K562 (cell line): ENCODE measurements at regions not wholly inside any gene's neighbourhood (a gene's known extent, or its start where the extent isn't known, plus 50 kb on each side); places are given as distances from the start of the nearest gene placed in this dataset.
A peak's percentile ranks its signal among the peaks of the same experiment; 100 is the strongest.

Source experiments
- ATAC-seq: fragments of 200-7000 bp; cut with Tn5 transposase; 3 replicates; pipeline ENCODE4 v1.9.1; 2020; ENCODE audit warnings: moderate library complexity
- BruUV-seq: library from RNA; stranded (reverse); fragments of 400-500 nt; replicated peaks from 2 replicates; lab custom pipeline; 2021; lab: Mats Ljungman, UMichigan
- CTCF ChIA-PET: fragments of 300-600 bp; formaldehyde crosslinking; extraction: SDS; loops from one replicate; lab custom pipeline; 2021; ENCODE audit warnings: low intra/inter-chr PET ratio; lab: Yijun Ruan, JAX
- POLR2A ChIA-PET: fragments of 300-600, 350-650 bp; sonication (Branson Sonifier 250); formaldehyde crosslinking; extraction: SDS; loops from one replicate; lab custom pipeline; 2021; ENCODE audit warnings: antibody characterized with exemption, inconsistent platforms; lab: Yijun Ruan, JAX
- DNase-seq, 4 experiments: peaks; one replicate each; pipeline versions ENCODE4 v3.0.0 to v3.0.0-alpha.2; 2011 to 2018; ENCODE audit warnings: low spot score in 3 of 4, mixed read lengths in 3 of 4; ENCODE audit errors: extremely low read depth in 1 of 4
- FAIRE-seq: peaks from 2 replicates; lab custom pipeline; 2011; peaks lifted over from hg19 to GRCh38; lab: Jason Lieb, UNC
- H2AFZ ChIP-seq: 2 replicates; pipeline ENCODE4 v1.6.0; 2011; ENCODE audit warnings: low read depth, low read length, control low read depth, inconsistent platforms
- H3K27ac ChIP-seq: fragments of 200-600 bp; 3 replicates; pipeline ENCODE4 v1.8.0; 2011; ENCODE audit warnings: low read depth, mild to moderate bottlenecking, control low read depth, inconsistent platforms, low read length, moderate library complexity, mixed read lengths; ENCODE audit errors: extremely low read depth
- H3K27me3 ChIP-seq, 2 experiments: fragments of 300-600 bp in 1 of 2; 2 replicates in 1 of 2; 3 replicates in 1 of 2; pipeline versions ENCODE4 v1.6.0 to v1.8.0; 2011; ENCODE audit warnings: inconsistent platforms in 2 of 2, low read length in 2 of 2, mild to moderate bottlenecking in 1 of 2, mixed read lengths in 1 of 2, moderate library complexity in 1 of 2; ENCODE audit not compliant: control insufficient read depth in 2 of 2, insufficient read depth in 2 of 2
- H3K36me3 ChIP-seq: fragments of 300-600 bp; 3 replicates; pipeline ENCODE4 v1.8.0; 2011; ENCODE audit warnings: mild to moderate bottlenecking, low read length, inconsistent platforms; ENCODE audit not compliant: control insufficient read depth, insufficient read depth
- H3K4me1 ChIP-seq, 2 experiments: fragments of 200-600 bp in 1 of 2; replicated peaks in 1 of 2; 2 replicates in 1 of 2; 3 replicates in 1 of 2; pipeline versions ENCODE4 v1.5.1 to v1.8.0; 2011; ENCODE audit warnings: inconsistent platforms in 2 of 2, low read length in 2 of 2, mild to moderate bottlenecking in 1 of 2, mixed read lengths in 1 of 2, moderate library complexity in 1 of 2; ENCODE audit not compliant: control insufficient read depth in 2 of 2, insufficient read depth in 2 of 2
- H3K4me2 ChIP-seq: 2 replicates; pipeline ENCODE4 v1.6.1; 2011; ENCODE audit warnings: low read length, control low read depth, inconsistent platforms, mixed read lengths; ENCODE audit not compliant: insufficient read depth
- H3K4me3 ChIP-seq: fragments of 200-600 bp; sonication (generic), shearing (Covaris generic); 2 replicates; pipeline ENCODE4 v1.5.1; 2016; ENCODE audit warnings: control low read depth, inconsistent platforms
- H3K79me2 ChIP-seq: fragments of 200-600 bp; 3 replicates; pipeline ENCODE4 v1.8.0; 2011; ENCODE audit warnings: low read length, inconsistent platforms; ENCODE audit not compliant: control insufficient read depth, insufficient read depth
- H3K9ac ChIP-seq, 2 experiments: 2 replicates each; pipeline versions ENCODE4 v1.6.0 to v1.6.1; 2011; ENCODE audit warnings: low read depth in 2 of 2, low read length in 2 of 2, control low read depth in 1 of 2, inconsistent platforms in 1 of 2, mild to moderate bottlenecking in 1 of 2, mixed read lengths in 1 of 2; ENCODE audit not compliant: insufficient read depth in 1 of 2
- H3K9me1 ChIP-seq: one replicate; pipeline ENCODE4 v1.6.0; 2011; ENCODE audit warnings: inconsistent platforms, mild to moderate bottlenecking, low read length, moderate library complexity; ENCODE audit not compliant: control insufficient read depth, insufficient read depth
- H3K9me3 ChIP-seq: replicated peaks from 2 replicates; pipeline ENCODE4 v1.5.1; 2011; ENCODE audit warnings: low read depth, low read length, inconsistent platforms; ENCODE audit not compliant: control insufficient read depth, insufficient read depth
- H4K20me1 ChIP-seq: replicated peaks from 2 replicates; pipeline ENCODE4 v1.6.1; 2011; ENCODE audit warnings: low read length, inconsistent platforms, mixed read lengths; ENCODE audit not compliant: control insufficient read depth, insufficient read depth
- ELF1 ChIP-seq: fragments of 200-800 bp; sonication (Bioruptor generic); IDR thresholded peaks from 2 replicates; pipeline ENCODE4 v1.6.1; 2016; ENCODE audit warnings: missing genetic modification characterization, missing compliant biosample characterization
- HMBOX1 ChIP-seq: sonication (generic); IDR thresholded peaks from 2 replicates; pipeline ENCODE4 v1.6.1; 2016
- HNRNPK ChIP-seq: fragments of 200-400 bp; formaldehyde crosslinking; IDR thresholded peaks from one replicate; pipeline ENCODE4 v1.6.1; 2018; ENCODE audit warnings: mild to moderate bottlenecking, low read depth, low read length; ENCODE audit not compliant: poor library complexity, severe bottlenecking
- MNT ChIP-seq, 2 experiments: fragments of 450-650 bp; conservative IDR thresholded peaks; 2 replicates each; pipeline ENCODE4 v1.6.1; 2017; ENCODE audit warnings: mild to moderate bottlenecking in 2 of 2, moderate library complexity in 2 of 2
- NCOA1 ChIP-seq: fragments of 450-650 bp; IDR thresholded peaks from 2 replicates; pipeline ENCODE4 v1.6.1; 2016; ENCODE audit warnings: low read depth
- NFATC3 ChIP-seq: fragments of 450-650 bp; IDR thresholded peaks from 2 replicates; pipeline ENCODE4 v1.6.1; 2017; ENCODE audit warnings: mild to moderate bottlenecking
- NONO ChIP-seq, 2 experiments: fragments of 200-400 bp in 1 of 2; fragments of 450-650 bp in 1 of 2; formaldehyde crosslinking in 1 of 2; IDR thresholded peaks; 2 replicates each; pipeline ENCODE4 v1.6.1; 2017; ENCODE audit warnings: low read depth in 2 of 2, mild to moderate bottlenecking in 2 of 2, moderate library complexity in 2 of 2, low read length in 1 of 2
- TAL1 ChIP-seq: fragments of 450-650 bp; IDR thresholded peaks from 2 replicates; pipeline ENCODE4 v1.6.1; 2016; ENCODE audit warnings: mild to moderate bottlenecking
- TEAD2 ChIP-seq: fragments of 450-650 bp; IDR thresholded peaks from 2 replicates; pipeline ENCODE4 v1.6.1; 2016; ENCODE audit warnings: missing genetic modification characterization, control low read depth, missing compliant biosample characterization
- ZC3H8 ChIP-seq: fragments of 450-650 bp; IDR thresholded peaks from 2 replicates; pipeline ENCODE4 v1.6.1; 2017
- ZNF124 ChIP-seq: sonication (generic); formaldehyde crosslinking; IDR thresholded peaks from 2 replicates; pipeline ENCODE4 v1.8.1; 2022; ENCODE audit warnings: missing genetic modification reagents
- ZNF436 ChIP-seq: fragments of 250-450, 450-650 bp; sonication (Bioruptor Pico); formaldehyde crosslinking; IDR thresholded peaks from 2 replicates; pipeline ENCODE4 v1.7.0; 2020; ENCODE audit warnings: mild to moderate bottlenecking
- ZSCAN29 ChIP-seq: fragments of 450-650 bp; IDR thresholded peaks from 2 replicates; pipeline ENCODE4 v1.6.1; 2017
- WGBS: fragments of 100-300 bp; shearing (Covaris generic); methylation state at CpG from one replicate; pipeline ENCODE4 v1.1.6; 2016; ENCODE audit warnings: low coverage, mixed read lengths; ENCODE audit not compliant: insufficient coverage; ENCODE audit errors: missing lambda C conversion rate; 5-methylcytosine and 5-hydroxymethylcytosine counted together
- in situ Hi-C: fragments of 300-500 bp; cut with MboI; formaldehyde crosslinking; loops from 4 replicates; pipeline ENCODE4 v1.15.0; 2018; ENCODE audit warnings: inconsistent platforms, mixed read lengths
- intact Hi-C: fragments of 100-400 bp; cut with micrococcal nuclease; formaldehyde crosslinking; loops from 2 replicates; pipeline ENCODE4 v1.14.2; 2022
- TF ChIP-seq, protein P1 (sequence below): fragments of 250-450 bp; sonication (Bioruptor Pico); IDR thresholded peaks from 2 replicates; pipeline ENCODE4 v1.4.0; 2020
- TF ChIP-seq, protein P2 (sequence below): fragments of 450-650 bp; IDR thresholded peaks from 2 replicates; pipeline ENCODE4 v1.6.1; 2014; ENCODE audit warnings: low read depth, mild to moderate bottlenecking, moderate library complexity, borderline replicate concordance

GRCh38 chr9:108012405-108012804 lies 522.8 kb upstream of the KLF4 start:
- H3K27me3 ChIP-seq, result no peaks in the 10 kb centered on the region
- ChIA-PET POLR2A (interaction anchor here (0.6 to 2.4 kb wide), 3 partner anchors 10 to 499 kb away, joined by 3 to 7 read pairs (median 3); no protein-coding TSS in a partner anchor), CTCF (no interaction called here)
- H3K4me1 ChIP-seq, result peaks cover 0 to 17% of the 10 kb centered on the region in 2 experiments; a peak in 3 of 5 replicates
- no peaks in the 10 kb centered on the region for H4K20me1 ChIP-seq
- DNase-seq (no peak), ATAC-seq (no peak), FAIRE-seq (no peak)
- 68% methylated on average over 4 of the region's 4 CpGs for WGBS
- H3K4me2 ChIP-seq, result no peak overlapping the region
- 0 out of 2 replicates have a peak overlapping the region, but pooled peaks have one; percentile 8 for H2AFZ ChIP-seq
- TF ChIP-seq TAL1, result no peak
- no peak for TF ChIP-seq ZC3H8
- TF ChIP-seq ELF1, result no peak
- TF ChIP-seq NCOA1, result no peak
- no peak for TF ChIP-seq ZSCAN29
- TF ChIP-seq MNT (conservative IDR thresholded peaks at IDR 0.05), result no peak
- no peak for TF ChIP-seq TEAD2 (tag)
- TF ChIP-seq HNRNPK, result no peak
- no peak for TF ChIP-seq NONO (IDR thresholded peaks at IDR 0.05; ENCODE audit: low read depth in 2 of 2, low read length in 1 of 2)
- no peak for TF ChIP-seq NFATC3
- TF ChIP-seq ZNF436 (CRISPR knock-in tag), result no peak
- TF ChIP-seq, protein P1, sequence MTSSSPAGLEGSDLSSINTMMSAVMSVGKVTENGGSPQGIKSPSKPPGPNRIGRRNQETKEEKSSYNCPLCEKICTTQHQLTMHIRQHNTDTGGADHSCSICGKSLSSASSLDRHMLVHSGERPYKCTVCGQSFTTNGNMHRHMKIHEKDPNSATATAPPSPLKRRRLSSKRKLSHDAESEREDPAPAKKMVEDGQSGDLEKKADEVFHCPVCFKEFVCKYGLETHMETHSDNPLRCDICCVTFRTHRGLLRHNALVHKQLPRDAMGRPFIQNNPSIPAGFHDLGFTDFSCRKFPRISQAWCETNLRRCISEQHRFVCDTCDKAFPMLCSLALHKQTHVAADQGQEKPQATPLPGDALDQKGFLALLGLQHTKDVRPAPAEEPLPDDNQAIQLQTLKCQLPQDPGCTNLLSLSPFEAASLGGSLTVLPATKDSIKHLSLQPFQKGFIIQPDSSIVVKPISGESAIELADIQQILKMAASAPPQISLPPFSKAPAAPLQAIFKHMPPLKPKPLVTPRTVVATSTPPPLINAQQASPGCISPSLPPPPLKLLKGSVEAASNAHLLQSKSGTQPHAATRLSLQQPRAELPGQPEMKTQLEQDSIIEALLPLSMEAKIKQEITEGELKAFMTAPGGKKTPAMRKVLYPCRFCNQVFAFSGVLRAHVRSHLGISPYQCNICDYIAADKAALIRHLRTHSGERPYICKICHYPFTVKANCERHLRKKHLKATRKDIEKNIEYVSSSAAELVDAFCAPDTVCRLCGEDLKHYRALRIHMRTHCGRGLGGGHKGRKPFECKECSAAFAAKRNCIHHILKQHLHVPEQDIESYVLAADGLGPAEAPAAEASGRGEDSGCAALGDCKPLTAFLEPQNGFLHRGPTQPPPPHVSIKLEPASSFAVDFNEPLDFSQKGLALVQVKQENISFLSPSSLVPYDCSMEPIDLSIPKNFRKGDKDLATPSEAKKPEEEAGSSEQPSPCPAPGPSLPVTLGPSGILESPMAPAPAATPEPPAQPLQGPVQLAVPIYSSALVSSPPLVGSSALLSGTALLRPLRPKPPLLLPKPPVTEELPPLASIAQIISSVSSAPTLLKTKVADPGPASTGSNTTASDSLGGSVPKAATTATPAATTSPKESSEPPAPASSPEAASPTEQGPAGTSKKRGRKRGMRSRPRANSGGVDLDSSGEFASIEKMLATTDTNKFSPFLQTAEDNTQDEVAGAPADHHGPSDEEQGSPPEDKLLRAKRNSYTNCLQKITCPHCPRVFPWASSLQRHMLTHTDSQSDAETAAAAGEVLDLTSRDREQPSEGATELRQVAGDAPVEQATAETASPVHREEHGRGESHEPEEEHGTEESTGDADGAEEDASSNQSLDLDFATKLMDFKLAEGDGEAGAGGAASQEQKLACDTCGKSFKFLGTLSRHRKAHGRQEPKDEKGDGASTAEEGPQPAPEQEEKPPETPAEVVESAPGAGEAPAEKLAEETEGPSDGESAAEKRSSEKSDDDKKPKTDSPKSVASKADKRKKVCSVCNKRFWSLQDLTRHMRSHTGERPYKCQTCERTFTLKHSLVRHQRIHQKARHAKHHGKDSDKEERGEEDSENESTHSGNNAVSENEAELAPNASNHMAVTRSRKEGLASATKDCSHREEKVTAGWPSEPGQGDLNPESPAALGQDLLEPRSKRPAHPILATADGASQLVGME, result no peak
- TF ChIP-seq HMBOX1, result no peak
- TF ChIP-seq ZNF124 (CRISPR knock-in tag), result no peak
- TF ChIP-seq, protein P2, sequence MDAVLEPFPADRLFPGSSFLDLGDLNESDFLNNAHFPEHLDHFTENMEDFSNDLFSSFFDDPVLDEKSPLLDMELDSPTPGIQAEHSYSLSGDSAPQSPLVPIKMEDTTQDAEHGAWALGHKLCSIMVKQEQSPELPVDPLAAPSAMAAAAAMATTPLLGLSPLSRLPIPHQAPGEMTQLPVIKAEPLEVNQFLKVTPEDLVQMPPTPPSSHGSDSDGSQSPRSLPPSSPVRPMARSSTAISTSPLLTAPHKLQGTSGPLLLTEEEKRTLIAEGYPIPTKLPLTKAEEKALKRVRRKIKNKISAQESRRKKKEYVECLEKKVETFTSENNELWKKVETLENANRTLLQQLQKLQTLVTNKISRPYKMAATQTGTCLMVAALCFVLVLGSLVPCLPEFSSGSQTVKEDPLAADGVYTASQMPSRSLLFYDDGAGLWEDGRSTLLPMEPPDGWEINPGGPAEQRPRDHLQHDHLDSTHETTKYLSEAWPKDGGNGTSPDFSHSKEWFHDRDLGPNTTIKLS, result no peak
- H3K9me1 ChIP-seq, result no peaks in the 10 kb centered on the region
- no peak overlapping the region for H3K4me3 ChIP-seq
- in situ Hi-C loops (no loop called here), intact Hi-C loops (no loop called here)
- no peaks in the 10 kb centered on the region for H3K9me3 ChIP-seq
- H3K27ac ChIP-seq, result no peak overlapping the region
- no peaks in the 10 kb centered on the region for H3K79me2 ChIP-seq
- BruUV-seq, result no TSS peak
- no peak overlapping the region for H3K9ac ChIP-seq
- no peaks in the 10 kb centered on the region for H3K36me3 ChIP-seq
